H54 (cell line): ENCODE measurements at regions not wholly inside any gene's neighbourhood (a gene's known extent, or its start where the extent isn't known, plus 50 kb on each side); places are given as distances from the start of the nearest gene placed in this dataset.
"Not testable (repeated sequence)": the region's sequence is repeated elsewhere in the genome, so short reads cannot be mapped to it uniquely, and the experiment has no call there.

Experiments used
- DNase-seq: peaks from one replicate; pipeline ENCODE4 v3.0.0; 2011; ENCODE audit warnings: low spot score, mixed read lengths; ENCODE audit not compliant: insufficient read length
- FAIRE-seq: peaks from 3 replicates; lab custom pipeline; 2011; peaks lifted over from hg19 to GRCh38; lab: Jason Lieb, UNC
- POLR2A ChIP-seq: IDR thresholded peaks from 2 replicates; pipeline ENCODE4 v1.6.1; 2011; ENCODE audit warnings: low read depth, mild to moderate bottlenecking, low read length

DNA sequence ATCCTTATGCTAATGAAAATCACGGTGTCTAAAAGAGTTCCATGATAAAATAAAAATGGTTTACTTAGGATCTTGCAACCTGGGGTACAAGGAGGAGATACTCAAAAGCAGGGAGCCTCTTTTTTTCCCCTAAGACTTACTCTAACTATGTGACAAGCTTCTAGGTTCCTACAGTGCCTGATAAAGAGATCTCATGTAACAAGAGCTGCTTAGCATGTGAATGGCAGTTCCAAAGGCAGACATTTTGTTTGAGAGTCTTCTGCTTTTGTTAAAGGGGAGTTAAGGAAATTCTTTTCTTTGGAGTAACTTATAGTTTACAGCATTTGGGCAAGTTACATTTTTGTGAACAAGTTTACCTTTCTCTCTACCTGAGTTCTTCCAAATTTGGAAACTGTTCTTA, 945.8 kb upstream of the ADGRB3 start:
- DNase-seq (no peak), FAIRE-seq (no peak)
- TF ChIP-seq POLR2A, result no peak

DNA sequence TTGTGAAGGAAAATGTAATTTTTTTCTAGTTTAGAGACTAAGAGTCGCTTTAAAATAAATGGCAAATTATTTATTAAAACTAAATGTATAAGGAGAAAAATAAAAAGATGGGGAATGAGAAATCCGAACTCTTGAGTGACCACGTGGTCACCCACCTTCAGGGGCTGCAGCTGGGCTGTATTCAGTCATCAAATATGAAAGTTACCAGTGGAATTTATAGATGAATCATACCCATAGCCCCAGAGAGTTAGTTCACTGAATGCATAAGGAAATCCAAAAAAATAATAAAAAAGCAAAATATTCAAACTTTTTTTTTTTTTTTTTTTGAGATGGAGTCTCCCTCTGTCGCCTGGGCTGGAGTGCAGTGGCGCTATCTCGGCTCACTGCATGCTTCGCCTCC, 947.7 kb upstream of the ADGRB3 start:
- TF ChIP-seq POLR2A, result no peak
- no peak for DNase-seq
- FAIRE-seq, result no peak

DNA sequence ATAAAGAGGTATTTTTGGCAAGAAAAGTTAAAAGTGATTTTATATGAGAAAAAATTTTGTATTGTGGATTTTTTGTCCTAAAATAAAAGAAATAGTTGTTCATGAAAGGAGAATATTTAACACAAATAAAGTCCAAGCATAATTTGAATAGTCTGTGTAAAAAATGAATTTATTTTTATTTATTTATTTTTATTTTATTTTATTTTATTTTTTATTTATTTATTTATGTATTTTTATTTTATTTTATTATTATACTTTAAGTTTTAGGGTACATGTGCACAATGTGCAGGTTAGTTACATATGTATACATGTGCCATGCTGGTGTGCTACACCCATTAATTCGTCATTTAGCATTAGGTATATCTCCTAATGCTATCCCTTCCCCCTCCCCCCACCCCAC, 948.9 kb upstream of the ADGRB3 start:
- not testable (repeated sequence) for DNase-seq, FAIRE-seq

DNA sequence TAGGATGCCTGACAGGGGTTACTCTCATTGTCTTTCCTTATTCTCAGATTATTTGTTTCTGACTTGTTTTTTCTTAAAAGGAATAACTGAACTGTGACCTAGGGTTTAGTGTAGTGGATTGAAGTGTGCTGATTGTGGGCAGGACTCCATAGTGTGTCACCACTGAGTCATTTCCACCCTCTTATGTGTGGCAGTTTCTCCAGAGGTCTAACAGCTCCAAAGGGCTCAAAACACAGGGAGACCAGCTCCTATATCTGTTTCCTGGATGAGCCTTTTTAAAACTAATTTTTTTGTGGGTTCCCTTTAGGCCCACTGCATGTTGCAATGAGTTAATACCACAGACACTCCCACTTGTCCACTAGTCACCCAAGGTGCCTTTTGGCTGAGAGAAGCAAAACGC, 951.1 kb upstream of the ADGRB3 start:
- FAIRE-seq (peak; percentile 100), DNase-seq (peak; percentile 19)
- no peak for TF ChIP-seq POLR2A

DNA sequence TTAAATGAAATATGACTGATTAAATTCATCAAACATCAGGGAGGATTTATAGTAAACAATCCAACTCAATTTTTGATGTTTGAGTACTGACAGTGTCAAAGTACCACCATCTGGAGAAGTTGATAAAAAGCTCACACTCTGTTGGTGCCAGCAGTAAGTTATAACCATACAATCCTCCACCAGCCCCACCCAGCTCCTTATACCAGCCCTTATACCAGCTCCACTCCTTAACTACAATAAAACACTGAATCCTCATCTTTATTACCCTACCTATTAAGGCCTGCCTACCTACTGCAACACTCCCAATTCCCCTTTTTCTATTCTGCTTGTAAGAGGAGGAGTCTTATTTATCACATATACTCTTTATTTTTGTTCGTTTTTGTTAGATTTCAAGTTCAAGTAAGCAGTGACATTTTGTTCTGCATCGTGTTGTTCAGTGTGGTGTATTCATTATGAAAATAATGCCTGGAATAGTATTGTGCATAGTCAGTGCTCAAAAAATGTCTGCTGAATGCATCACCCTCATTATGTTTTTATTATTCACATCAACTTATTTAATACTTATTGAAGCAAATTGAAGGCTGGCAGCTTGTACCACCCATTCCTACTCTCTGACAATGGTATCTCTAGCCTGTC, 954.7 kb upstream of the ADGRB3 start:
- FAIRE-seq, result peak; percentile 77
- TF ChIP-seq POLR2A, result no peak
- DNase-seq, result no peak

DNA sequence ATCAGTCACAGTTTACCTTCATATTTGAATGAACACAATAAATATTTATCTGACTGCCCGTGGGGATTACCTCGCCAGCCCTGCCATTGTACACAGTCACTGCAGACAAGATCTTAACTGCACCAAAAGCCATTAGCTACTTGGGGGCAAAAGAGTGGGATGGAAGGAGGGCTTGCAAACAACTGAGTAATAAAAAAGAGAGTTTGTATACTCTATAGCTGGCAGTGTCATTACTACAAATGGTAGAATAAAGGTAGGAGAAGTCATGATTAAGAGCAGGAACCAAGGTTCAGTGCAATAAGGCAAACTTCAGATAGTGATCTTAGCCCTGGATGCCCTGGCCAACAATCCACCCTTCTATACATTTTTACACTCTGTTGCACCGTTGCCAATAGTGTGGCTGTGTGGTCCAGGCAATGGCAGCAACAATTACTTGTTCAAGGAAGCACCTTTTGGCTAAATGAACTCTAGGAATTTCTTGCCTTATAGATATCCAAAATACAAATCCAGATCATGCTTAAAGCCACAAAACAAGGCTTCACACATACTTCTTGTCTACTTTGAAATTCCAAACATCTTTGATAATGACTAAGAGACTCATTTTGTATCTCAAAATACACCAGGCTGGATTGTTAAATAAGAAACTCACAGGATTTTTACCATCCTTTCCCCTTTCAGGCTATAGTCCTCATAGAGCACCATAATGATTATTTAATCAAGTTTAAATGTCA, 955.4 kb upstream of the ADGRB3 start:
- TF ChIP-seq POLR2A, result no peak
- FAIRE-seq (peak; percentile 76), DNase-seq (no peak)

DNA sequence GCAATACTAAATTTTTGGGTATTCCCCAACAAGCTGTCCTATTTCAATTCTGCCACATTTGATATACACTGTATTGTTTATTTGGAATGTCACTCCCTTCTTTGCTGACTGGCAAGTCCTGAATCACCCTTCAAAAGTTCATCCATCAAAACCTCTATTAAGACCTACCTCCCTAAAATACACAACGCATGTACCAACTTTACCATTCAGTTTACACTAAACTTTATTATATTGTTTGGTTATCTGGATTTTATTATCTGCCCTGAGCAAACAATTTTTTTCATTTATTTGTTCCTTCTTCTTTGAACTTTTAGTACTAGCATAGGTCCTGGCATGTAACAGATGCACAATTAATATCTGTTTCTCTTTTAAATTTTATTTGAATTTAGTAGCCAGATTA, 958.2 kb upstream of the ADGRB3 start:
- no peak for DNase-seq
- no peak for TF ChIP-seq POLR2A
- FAIRE-seq, result peak; percentile 74

DNA sequence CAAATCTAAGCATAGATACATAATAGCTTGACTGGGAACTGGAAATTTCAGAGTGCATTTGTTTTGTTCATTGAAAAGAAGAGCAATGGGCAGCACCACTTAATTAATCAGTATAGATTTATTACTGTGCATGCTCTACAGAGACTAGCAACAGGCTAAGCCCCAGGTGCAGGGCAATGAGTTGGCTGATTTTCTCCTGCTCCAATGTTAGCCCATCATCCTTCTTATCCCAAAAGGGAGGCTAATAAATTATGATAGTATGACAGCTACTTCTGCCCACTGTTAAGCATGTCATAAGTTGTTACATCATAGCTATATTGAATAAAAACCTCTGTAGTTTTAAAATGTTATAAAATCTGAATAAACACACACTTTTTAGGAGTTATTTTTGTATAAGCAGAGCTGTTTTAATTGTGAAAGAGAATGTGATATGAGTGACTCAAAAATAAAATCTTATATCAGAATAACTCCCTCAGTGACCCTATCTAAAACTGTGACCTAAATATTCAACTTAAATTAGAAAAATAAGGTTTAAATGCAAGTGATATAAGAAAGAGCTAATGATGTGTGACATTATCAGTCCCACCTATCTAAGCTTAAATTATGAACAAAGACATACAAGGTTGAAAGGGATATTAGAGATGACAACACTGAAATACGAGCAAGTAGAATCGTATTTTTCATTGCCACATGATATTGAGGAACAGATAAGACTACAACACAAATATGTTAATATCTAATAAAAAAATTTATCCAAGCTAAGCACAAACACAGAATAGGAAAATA, 967.3 kb upstream of the ADGRB3 start:
- DNase-seq, result no peak
- TF ChIP-seq POLR2A, result no peak
- FAIRE-seq, result no peak

DNA sequence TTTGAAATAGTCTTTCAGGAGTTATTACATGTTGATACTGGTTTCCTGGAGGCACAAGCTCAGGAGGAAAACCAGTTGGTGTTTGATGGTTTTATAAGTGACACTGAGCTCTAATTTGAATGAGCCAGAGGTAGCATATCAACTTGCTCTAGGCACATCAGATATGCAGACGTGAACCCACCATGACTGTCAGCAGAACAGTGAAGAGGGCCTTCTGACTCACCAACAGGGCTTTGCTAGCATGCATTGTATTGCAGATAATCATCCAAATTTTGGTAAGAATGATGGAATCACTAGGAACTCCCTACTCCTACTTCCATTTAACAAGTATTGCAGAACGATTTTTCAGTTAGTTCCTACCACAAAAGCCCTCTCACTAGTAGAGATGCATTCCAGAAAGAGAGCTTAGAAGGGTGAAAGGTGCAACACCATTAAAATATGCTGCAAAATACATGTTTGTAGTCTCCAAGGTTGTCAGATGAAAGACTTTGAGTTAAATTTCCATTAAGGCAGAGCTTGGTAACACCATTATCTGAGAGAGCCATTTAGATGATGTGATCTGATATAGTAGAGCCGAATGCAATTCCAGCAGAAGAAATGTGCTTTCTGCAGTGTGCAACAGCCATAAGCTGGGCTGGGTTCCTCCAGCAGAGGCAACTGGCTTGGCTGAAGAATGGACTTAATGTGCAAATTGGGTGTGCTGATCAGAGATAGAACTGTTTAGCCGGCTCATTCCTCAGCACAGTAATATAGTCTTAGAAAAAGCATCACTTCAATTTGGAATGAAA, 968.7 kb upstream of the ADGRB3 start:
- no peak for TF ChIP-seq POLR2A
- FAIRE-seq, result no peak
- DNase-seq, result no peak

DNA sequence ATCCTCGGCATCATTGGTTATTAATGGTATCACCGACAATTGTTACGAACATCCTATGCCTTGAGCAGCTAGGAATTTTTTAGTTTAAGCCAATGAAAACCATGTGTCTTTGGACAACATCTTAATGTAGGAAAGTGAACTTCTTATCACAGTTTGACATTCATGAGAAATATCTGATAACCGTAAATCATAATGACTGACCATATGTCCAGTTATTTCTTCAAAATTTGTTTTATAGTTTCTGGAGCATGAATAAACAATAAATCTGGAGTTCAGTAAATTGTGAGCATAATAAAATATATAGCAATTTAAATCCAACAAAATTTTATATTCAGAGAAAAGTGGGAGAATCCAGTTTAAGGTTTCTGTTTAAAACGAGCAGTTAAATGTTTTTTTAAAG, 970.1 kb upstream of the ADGRB3 start:
- DNase-seq, result no peak
- no peak for TF ChIP-seq POLR2A
- FAIRE-seq, result peak; percentile 43

DNA sequence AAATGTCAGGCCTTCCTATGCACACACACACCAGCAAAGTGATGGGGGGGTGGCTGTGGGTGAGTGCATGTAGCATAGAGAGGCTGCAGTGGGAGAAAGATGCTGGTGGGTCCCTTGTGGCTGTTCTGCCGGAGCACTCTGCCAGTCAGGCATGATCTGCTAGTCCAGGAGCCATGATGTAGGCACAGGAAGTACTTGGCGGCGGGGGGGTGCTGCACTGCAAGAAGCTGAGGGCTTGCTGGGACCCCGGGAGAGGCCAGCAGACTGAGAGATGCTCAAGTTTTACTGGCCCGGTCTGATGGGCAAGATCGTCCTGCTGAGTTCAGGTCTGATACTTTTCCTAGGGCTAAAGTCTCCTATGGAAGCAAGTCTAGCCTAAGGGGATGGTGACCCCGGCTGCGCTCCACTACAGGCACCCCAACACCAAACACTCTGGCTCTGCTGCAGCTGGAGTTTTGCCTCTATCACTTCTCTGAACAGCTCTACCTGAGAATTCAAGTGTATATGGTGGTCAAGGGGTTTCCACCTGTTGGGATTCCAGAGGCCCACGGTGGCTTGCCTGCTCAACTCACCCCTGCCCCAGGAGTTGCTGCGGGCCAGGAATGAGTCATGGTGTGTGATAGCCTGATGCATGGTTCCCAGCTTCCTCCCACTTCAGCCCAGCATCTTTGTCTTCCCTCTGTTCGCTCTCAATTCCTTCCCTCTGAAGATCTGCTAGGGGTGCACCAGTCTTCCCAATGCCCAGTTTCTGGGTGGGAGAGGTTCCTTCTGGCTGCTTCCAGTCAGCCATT, 971.8 kb upstream of the ADGRB3 start:
- FAIRE-seq (peak; percentile 48), DNase-seq (no peak)
- TF ChIP-seq POLR2A, result no peak

DNA sequence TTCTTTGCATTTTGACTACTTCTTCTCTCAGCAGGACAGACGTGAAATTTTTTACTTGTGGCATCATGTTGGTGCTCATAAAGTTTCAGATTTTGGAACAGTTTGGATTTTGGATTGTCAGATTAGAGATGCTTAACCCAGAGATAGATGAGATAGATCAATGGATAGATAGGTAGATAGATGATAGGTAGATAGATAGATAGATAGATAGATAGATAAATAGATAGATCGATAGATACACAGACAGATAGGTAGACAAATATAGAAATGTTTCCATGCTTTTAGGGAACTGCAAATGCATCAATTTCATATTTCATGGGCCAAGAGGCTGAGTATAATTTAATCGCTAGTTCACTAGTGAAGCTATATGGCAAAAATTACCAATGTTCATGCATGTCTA, 981.5 kb upstream of the ADGRB3 start:
- no peak for DNase-seq
- FAIRE-seq, result no peak
- TF ChIP-seq POLR2A, result no peak

DNA sequence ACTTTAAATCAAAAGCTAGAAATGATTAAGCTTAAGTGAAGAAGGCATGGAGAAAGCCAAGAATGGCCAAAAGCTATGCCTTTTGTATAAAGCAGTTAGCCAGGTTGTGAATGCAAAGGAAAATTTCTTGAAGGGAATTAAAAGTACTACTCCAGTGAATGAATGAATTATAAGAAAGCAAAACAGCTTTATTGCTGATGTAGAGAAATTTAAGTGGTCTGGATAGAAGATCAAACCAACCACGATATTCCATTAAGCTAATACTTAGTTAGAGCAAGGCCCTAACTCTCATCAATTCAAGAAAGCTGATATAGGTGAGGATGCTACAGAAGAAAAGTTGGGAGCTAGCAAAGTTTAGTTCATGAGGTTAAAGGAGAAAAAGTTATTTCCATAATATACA, 988.5 kb upstream of the ADGRB3 start:
- DNase-seq (no peak), FAIRE-seq (peak; percentile 61)
- TF ChIP-seq POLR2A, result no peak
